KMS-11 (cell line): ENCODE measurements at regions not wholly inside any gene's neighbourhood (a gene's known extent, or its start where the extent isn't known, plus 50 kb on each side); places are given as distances from the start of the nearest gene placed in this dataset.
"Not testable (repeated sequence)": the region's sequence is repeated elsewhere in the genome, so short reads cannot be mapped to it uniquely, and the experiment has no call there.

Experiments used
- H2AFZ ChIP-seq: fragments of 200-600 bp; sonication (generic); 2 replicates; pipeline ENCODE4 v1.6.1; 2016; ENCODE audit warnings: antibody characterized with exemption, mixed run types, low read depth
- H3K27ac ChIP-seq: fragments of 200-600 bp; sonication (generic); 2 replicates; pipeline ENCODE4 v1.6.1; 2016; ENCODE audit warnings: mild to moderate bottlenecking, mixed run types
- H3K27me3 ChIP-seq: fragments of 200-600 bp; sonication (generic); 2 replicates; pipeline ENCODE4 v1.6.1; 2017; ENCODE audit warnings: mild to moderate bottlenecking, low read depth, mixed run types, moderate library complexity; ENCODE audit not compliant: insufficient read depth
- H3K36me3 ChIP-seq: fragments of 200-600 bp; sonication (generic); 2 replicates; pipeline ENCODE4 v1.6.1; 2017; ENCODE audit warnings: mild to moderate bottlenecking, mixed run types; ENCODE audit not compliant: insufficient read depth
- H3K4me1 ChIP-seq: fragments of 200-600 bp; sonication (generic); 2 replicates; pipeline ENCODE4 v1.6.1; 2016; ENCODE audit warnings: mild to moderate bottlenecking, low read depth, mixed run types; ENCODE audit not compliant: poor library complexity, severe bottlenecking
- H3K4me2 ChIP-seq: fragments of 200-600 bp; sonication (generic); 2 replicates; pipeline ENCODE4 v1.7.0; 2016; ENCODE audit warnings: mild to moderate bottlenecking, mixed run types
- H3K4me3 ChIP-seq: fragments of 200-600 bp; sonication (generic); IDR thresholded peaks from 2 replicates; pipeline ENCODE4 v1.6.1; 2017; ENCODE audit warnings: low read depth, low read length, mixed read lengths; ENCODE audit not compliant: insufficient read depth
- H3K79me2 ChIP-seq: fragments of 200-600 bp; sonication (generic); 2 replicates; pipeline ENCODE4 v1.6.1; 2016; ENCODE audit warnings: low read depth, mixed run types; ENCODE audit not compliant: insufficient read depth
- H3K9ac ChIP-seq: fragments of 200-600 bp; sonication (generic); 2 replicates; pipeline ENCODE4 v1.6.1; 2016; ENCODE audit warnings: mild to moderate bottlenecking, mixed run types
- H4K20me1 ChIP-seq: fragments of 200-600 bp; sonication (generic); 2 replicates; pipeline ENCODE4 v1.6.1; 2016; ENCODE audit warnings: mild to moderate bottlenecking, mixed run types; ENCODE audit not compliant: insufficient read depth
- TF ChIP-seq, protein P1 (sequence below): fragments of 200-600 bp; sonication (generic); conservative IDR thresholded peaks from 2 replicates; pipeline ENCODE4 v1.6.1; 2017; ENCODE audit warnings: low read depth, mild to moderate bottlenecking, antibody characterized with exemption, low read length, moderate library complexity, mixed read lengths

GRCh38 chr5:96189028-96189826 lies 227.6 kb upstream of the ELL2 start:
- Histone ChIP-seq H3K4me3 (no peak overlapping the region), H3K4me1 (no peaks in the 10 kb centered on the region), H4K20me1 (no peaks in the 10 kb centered on the region), H3K9ac (no peak overlapping the region), H3K27ac (no peak overlapping the region), H3K27me3 (no peaks in the 10 kb centered on the region), H3K79me2 (no peaks in the 10 kb centered on the region), H2AFZ (no peak overlapping the region), H3K4me2 (no peak overlapping the region), H3K36me3 (no peaks in the 10 kb centered on the region)
- TF ChIP-seq, protein P1, sequence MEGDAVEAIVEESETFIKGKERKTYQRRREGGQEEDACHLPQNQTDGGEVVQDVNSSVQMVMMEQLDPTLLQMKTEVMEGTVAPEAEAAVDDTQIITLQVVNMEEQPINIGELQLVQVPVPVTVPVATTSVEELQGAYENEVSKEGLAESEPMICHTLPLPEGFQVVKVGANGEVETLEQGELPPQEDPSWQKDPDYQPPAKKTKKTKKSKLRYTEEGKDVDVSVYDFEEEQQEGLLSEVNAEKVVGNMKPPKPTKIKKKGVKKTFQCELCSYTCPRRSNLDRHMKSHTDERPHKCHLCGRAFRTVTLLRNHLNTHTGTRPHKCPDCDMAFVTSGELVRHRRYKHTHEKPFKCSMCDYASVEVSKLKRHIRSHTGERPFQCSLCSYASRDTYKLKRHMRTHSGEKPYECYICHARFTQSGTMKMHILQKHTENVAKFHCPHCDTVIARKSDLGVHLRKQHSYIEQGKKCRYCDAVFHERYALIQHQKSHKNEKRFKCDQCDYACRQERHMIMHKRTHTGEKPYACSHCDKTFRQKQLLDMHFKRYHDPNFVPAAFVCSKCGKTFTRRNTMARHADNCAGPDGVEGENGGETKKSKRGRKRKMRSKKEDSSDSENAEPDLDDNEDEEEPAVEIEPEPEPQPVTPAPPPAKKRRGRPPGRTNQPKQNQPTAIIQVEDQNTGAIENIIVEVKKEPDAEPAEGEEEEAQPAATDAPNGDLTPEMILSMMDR = no peak

DNA sequence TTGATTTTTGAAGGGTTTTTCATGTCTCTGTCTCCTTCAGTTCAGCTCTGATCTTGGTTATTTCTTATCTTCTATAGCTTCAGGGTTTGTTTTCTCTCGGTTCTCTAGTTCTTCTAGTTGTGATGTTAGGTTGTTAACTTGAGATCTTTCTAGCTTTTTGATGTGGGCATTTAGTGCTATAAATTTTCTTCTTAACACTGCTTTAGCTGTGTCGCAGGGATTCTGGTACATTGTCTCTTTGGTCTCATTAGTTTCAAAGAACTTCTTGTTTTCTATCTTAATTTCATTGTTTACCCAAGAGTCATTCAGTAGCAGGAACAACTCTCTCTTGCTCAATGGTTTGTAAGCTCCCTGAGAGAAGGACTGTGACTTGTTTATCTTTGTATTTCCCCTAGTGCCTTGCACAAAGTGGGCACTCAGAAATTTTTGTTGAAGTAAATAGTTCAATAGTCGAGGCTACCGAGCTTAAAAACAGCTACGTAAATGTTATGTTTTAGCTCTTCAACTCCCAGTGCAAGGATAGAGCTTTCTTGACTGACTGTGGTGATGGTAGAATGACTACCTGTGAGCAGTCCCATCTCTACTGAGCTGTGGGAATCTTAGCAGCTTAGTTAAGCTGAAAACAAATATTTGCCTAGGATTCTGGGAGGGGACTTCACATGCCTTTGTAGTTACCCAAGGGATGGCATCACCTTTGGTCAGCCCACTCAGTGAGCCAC lies 225.8 kb upstream of the ELL2 start:
- Histone ChIP-seq H3K9ac (no peak overlapping the region), H4K20me1 (no peaks in the 10 kb centered on the region), H3K4me2 (no peak overlapping the region), H2AFZ (no peak overlapping the region), H3K4me1 (no peaks in the 10 kb centered on the region), H3K36me3 (no peaks in the 10 kb centered on the region), H3K79me2 (no peaks in the 10 kb centered on the region), H3K27me3 (no peaks in the 10 kb centered on the region), H3K4me3 (no peak overlapping the region), H3K27ac (no peak overlapping the region)
- TF ChIP-seq, protein P1 = no peak

DNA sequence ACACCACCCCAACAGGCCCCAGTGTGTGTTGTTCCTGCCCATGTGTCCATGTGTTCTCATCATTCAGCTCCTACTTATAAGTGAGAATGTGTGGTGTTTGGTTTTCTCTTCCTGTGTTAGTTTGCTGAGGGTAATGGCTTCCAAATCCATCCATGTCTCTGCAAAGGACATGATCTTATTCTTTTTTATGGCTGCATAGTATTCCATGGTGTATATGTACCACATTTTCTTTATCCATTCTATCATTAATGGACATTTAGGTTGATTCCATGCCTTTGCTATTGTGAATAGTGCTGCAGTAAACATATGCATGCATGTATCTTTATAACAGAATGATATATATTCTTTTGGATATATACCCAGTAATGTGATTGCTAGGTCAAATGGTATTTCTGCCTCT lies 222.9 kb upstream of the ELL2 start:
- H2AFZ ChIP-seq, H3K9ac ChIP-seq, H3K27ac ChIP-seq, H3K4me3 ChIP-seq, H3K36me3 ChIP-seq, H3K27me3 ChIP-seq, H3K79me2 ChIP-seq, H4K20me1 ChIP-seq, H3K4me2 ChIP-seq, H3K4me1 ChIP-seq: not testable (repeated sequence)

- H4K20me1 ChIP-seq = no peaks in the 10 kb centered on the region
- H3K36me3 ChIP-seq = no peaks in the 10 kb centered on the region
- H3K9ac ChIP-seq = no peak overlapping the region
- no peaks in the 10 kb centered on the region for H3K27me3 ChIP-seq
- TF ChIP-seq, protein P1 = no peak
- H3K4me2 ChIP-seq = no peak overlapping the region
- H3K27ac ChIP-seq = no peak overlapping the region
- no peaks in the 10 kb centered on the region for H3K79me2 ChIP-seq
- H2AFZ ChIP-seq = no peak overlapping the region
- no peak overlapping the region for H3K4me3 ChIP-seq
- no peaks in the 10 kb centered on the region for H3K4me1 ChIP-seq
These were observed 219.2 kb upstream of the ELL2 start for GRCh38 chr5:96180684-96181435.
